ENCODE measurements at regions not wholly inside any gene's neighbourhood (a gene's known extent, or its start where the extent isn't known, plus 50 kb on each side); places are given as distances from the start of the nearest gene placed in this dataset.

GRCh38 chr7:67455508-67455907 lies 458.9 kb downstream of the TYW1 start:
- TF ChIP-seq POLR2AphosphoS5 (IDR thresholded peaks at IDR 0.05) (no peak), POLR2A (IDR thresholded peaks at IDR 0.05) (no peak), CTCF (IDR thresholded peaks at IDR 0.05) (no peak), EP300 (IDR thresholded peaks at IDR 0.05) (no peak)
